NCI-H146 treated with DMSO at 0.1 percent for 48 hours (cell line): ENCODE measurements at regions not wholly inside any gene's neighbourhood (a gene's known extent, or its start where the extent isn't known, plus 50 kb on each side); places are given as distances from the start of the nearest gene placed in this dataset.
"Not testable (repeated sequence)": the region's sequence is repeated elsewhere in the genome, so short reads cannot be mapped to it uniquely, and the experiment has no call there.

Experiments used
- DNase-seq: peaks from one replicate; lab custom pipeline; 2025; ENCODE audit not compliant: unreplicated experiment; lab: John Stamatoyannopoulos, UW

- no peak for DNase-seq
Measured at GRCh38 chrX:73963682-73964081, 111.2 kb upstream of the XIST start.

GRCh38 chrX:73962948-73963347 lies 110.4 kb upstream of the XIST start:
- no peak for DNase-seq

- not testable (repeated sequence) for DNase-seq
Measured at GRCh38 chrX:73961867-73962266, 109.4 kb upstream of the XIST start.

- no peak for DNase-seq
Measured at GRCh38 chrX:73944563-73944908, 92.0 kb upstream of the XIST start.

- DNase-seq, result peak; percentile 57
Measured at GRCh38 chrX:73943693-73944562, 91.4 kb upstream of the XIST start.

GRCh38 chrX:73940893-73941470 lies 88.5 kb upstream of the XIST start:
- DNase-seq, result no peak

GRCh38 chrX:73937843-73938242 lies 85.3 kb upstream of the XIST start:
- DNase-seq, result not testable (repeated sequence)

- DNase-seq, result no peak
Measured at GRCh38 chrX:73932522-73932921, 80.0 kb upstream of the XIST start.

GRCh38 chrX:73930300-73930699 lies 77.8 kb upstream of the XIST start:
- DNase-seq, result no peak

- DNase-seq, result no peak
Measured at GRCh38 chrX:73922856-73923455, 70.4 kb upstream of the XIST start.

- no peak for DNase-seq
Measured at GRCh38 chrX:73916931-73917667, 64.6 kb upstream of the XIST start.

GRCh38 chrX:73916489-73916888 lies 64.0 kb upstream of the XIST start:
- DNase-seq, result no peak

GRCh38 chrX:73914792-73915191 lies 62.3 kb upstream of the XIST start:
- DNase-seq, result not testable (repeated sequence)

GRCh38 chrX:73913580-73913979 lies 61.1 kb upstream of the XIST start:
- no peak for DNase-seq

- not testable (repeated sequence) for DNase-seq
Measured at GRCh38 chrX:73911946-73912345, 59.4 kb upstream of the XIST start.

GRCh38 chrX:73905749-73906374 lies 53.3 kb upstream of the XIST start:
- not testable (repeated sequence) for DNase-seq

- DNase-seq, result no peak
Measured at GRCh38 chrX:73903941-73904340, 51.4 kb upstream of the XIST start.
